Karpas-422 (cell line): ENCODE measurements at regions not wholly inside any gene's neighbourhood (a gene's known extent, or its start where the extent isn't known, plus 50 kb on each side); places are given as distances from the start of the nearest gene placed in this dataset. TPM values are rescaled to one million over a fixed set of nuclear protein-coding genes. Genes with fewer than 3 reads are reported as not detected.
"Not testable (repeated sequence)": the region's sequence is repeated elsewhere in the genome, so short reads cannot be mapped to it uniquely, and the experiment has no call there.

Source experiments
- DNase-seq: peaks from one replicate; pipeline ENCODE4 v3.0.0-alpha.2; 2015
- H2AFZ ChIP-seq: fragments of 200-600 bp; sonication (generic); 2 replicates; pipeline ENCODE4 v1.6.1; 2014; ENCODE audit warnings: antibody characterized with exemption, low read length, mixed read lengths
- H3K27ac ChIP-seq: fragments of 200-600 bp; sonication (generic); 2 replicates; pipeline ENCODE4 v1.5.1; 2014; ENCODE audit warnings: mild to moderate bottlenecking, low read length, moderate library complexity
- H3K27me3 ChIP-seq: fragments of 200-600 bp; sonication (generic); 2 replicates; pipeline ENCODE4 v1.6.1; 2014; ENCODE audit warnings: low read length, mixed read lengths
- H3K36me3 ChIP-seq: fragments of 200-600 bp; sonication (generic); 2 replicates; pipeline ENCODE4 v1.6.1; 2014; ENCODE audit warnings: low read length, mixed read lengths; ENCODE audit not compliant: insufficient read depth
- H3K4me1 ChIP-seq: fragments of 200-600 bp; sonication (generic); 2 replicates; pipeline ENCODE4 v1.6.1; 2014; ENCODE audit warnings: mild to moderate bottlenecking, low read length, mixed read lengths
- H3K4me2 ChIP-seq: fragments of 200-600 bp; sonication (generic); 2 replicates; pipeline ENCODE4 v1.6.1; 2014; ENCODE audit warnings: low read length, low read depth, mild to moderate bottlenecking; ENCODE audit not compliant: poor library complexity, severe bottlenecking
- H3K4me3 ChIP-seq: fragments of 200-600 bp; sonication (generic); 2 replicates; pipeline ENCODE4 v1.5.1; 2014; ENCODE audit warnings: mild to moderate bottlenecking, antibody characterized with exemption, low read length, mixed read lengths
- H3K79me2 ChIP-seq: fragments of 200-600 bp; sonication (generic); 2 replicates; pipeline ENCODE4 v1.6.1; 2014; ENCODE audit warnings: mild to moderate bottlenecking, low read length, mixed read lengths
- H3K9ac ChIP-seq: fragments of 200-600 bp; sonication (generic); 2 replicates; pipeline ENCODE4 v1.6.0; 2014; ENCODE audit warnings: low read length
- H3K9me2 ChIP-seq: fragments of 200-600 bp; sonication (generic), shearing (Covaris generic); replicated peaks from 2 replicates; pipeline ENCODE4 v1.6.0; 2014; ENCODE audit warnings: mild to moderate bottlenecking, low read length, moderate library complexity; ENCODE audit not compliant: insufficient read depth
- H3K9me3 ChIP-seq: fragments of 300-700, 200-600 bp; sonication (generic); 2 replicates; pipeline ENCODE4 v1.6.1; 2014; ENCODE audit warnings: low read length, mixed read lengths
- H4K20me1 ChIP-seq: fragments of 200-600 bp; sonication (generic); 2 replicates; pipeline ENCODE4 v1.6.1; 2014; ENCODE audit warnings: mild to moderate bottlenecking, antibody characterized with exemption, low read length, low read depth; ENCODE audit not compliant: insufficient read depth
- small RNA-seq: library from RNA; depleted of rRNA; stranded (forward); fragments of <200 nt; gene quantifications from one replicate; pipeline ENCODE3, GENCODE V24; 2014

- not testable (repeated sequence) for DNase-seq, H2AFZ ChIP-seq, H3K9me3 ChIP-seq, H3K9me2 ChIP-seq, H3K27ac ChIP-seq, H3K27me3 ChIP-seq, H3K4me2 ChIP-seq, H3K4me3 ChIP-seq, H3K4me1 ChIP-seq, H3K9ac ChIP-seq, H3K79me2 ChIP-seq, H4K20me1 ChIP-seq, H3K36me3 ChIP-seq
Measured at GRCh38 chr4:49626478-49626877, 640.4 kb downstream of the CWH43 start.

Small RNAs in the stretch of these regions (small RNA-seq; reads per million reads assigned to genes)
- gene AC119751.2 (not detected), gene AC119751.6 (not detected), gene AC119751.7 (not detected), gene AC119751.8 (not detected)
